ENCODE measurements at regions not wholly inside any gene's neighbourhood (a gene's known extent, or its start where the extent isn't known, plus 50 kb on each side); places are given as distances from the start of the nearest gene placed in this dataset.

DNA sequence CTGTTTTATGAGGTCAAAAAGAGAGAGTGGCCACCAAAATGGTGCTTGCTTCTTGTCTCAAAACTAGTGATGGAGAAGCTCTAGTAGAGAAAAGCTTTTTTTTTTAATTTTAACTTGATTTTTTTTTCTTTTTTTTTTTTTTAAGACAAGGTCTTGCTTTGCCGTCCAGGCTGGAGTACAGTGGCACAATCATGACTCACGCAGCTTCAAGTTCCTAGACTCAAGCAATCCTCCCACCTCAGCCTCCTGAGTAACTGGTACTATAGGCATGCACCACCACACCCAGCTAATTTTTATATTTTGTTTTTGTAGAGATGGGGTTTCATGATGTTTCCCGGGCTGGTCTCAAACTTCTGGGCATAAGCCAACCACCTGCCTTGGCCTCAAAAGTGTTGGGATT is 279.0 kb downstream of the TBC1D4 start (continued):
- TF ChIP-seq, protein P1, sequence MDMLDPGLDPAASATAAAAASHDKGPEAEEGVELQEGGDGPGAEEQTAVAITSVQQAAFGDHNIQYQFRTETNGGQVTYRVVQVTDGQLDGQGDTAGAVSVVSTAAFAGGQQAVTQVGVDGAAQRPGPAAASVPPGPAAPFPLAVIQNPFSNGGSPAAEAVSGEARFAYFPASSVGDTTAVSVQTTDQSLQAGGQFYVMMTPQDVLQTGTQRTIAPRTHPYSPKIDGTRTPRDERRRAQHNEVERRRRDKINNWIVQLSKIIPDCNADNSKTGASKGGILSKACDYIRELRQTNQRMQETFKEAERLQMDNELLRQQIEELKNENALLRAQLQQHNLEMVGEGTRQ (CRISPR knock-in tag; IDR thresholded peaks at IDR 0.05), result no peak
- TF ChIP-seq, protein P2, sequence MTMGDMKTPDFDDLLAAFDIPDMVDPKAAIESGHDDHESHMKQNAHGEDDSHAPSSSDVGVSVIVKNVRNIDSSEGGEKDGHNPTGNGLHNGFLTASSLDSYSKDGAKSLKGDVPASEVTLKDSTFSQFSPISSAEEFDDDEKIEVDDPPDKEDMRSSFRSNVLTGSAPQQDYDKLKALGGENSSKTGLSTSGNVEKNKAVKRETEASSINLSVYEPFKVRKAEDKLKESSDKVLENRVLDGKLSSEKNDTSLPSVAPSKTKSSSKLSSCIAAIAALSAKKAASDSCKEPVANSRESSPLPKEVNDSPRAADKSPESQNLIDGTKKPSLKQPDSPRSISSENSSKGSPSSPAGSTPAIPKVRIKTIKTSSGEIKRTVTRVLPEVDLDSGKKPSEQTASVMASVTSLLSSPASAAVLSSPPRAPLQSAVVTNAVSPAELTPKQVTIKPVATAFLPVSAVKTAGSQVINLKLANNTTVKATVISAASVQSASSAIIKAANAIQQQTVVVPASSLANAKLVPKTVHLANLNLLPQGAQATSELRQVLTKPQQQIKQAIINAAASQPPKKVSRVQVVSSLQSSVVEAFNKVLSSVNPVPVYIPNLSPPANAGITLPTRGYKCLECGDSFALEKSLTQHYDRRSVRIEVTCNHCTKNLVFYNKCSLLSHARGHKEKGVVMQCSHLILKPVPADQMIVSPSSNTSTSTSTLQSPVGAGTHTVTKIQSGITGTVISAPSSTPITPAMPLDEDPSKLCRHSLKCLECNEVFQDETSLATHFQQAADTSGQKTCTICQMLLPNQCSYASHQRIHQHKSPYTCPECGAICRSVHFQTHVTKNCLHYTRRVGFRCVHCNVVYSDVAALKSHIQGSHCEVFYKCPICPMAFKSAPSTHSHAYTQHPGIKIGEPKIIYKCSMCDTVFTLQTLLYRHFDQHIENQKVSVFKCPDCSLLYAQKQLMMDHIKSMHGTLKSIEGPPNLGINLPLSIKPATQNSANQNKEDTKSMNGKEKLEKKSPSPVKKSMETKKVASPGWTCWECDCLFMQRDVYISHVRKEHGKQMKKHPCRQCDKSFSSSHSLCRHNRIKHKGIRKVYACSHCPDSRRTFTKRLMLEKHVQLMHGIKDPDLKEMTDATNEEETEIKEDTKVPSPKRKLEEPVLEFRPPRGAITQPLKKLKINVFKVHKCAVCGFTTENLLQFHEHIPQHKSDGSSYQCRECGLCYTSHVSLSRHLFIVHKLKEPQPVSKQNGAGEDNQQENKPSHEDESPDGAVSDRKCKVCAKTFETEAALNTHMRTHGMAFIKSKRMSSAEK (CRISPR knock-in tag; IDR thresholded peaks at IDR 0.05; ENCODE audit: borderline replicate concordance), result no peak
- TF ChIP-seq, protein P3, sequence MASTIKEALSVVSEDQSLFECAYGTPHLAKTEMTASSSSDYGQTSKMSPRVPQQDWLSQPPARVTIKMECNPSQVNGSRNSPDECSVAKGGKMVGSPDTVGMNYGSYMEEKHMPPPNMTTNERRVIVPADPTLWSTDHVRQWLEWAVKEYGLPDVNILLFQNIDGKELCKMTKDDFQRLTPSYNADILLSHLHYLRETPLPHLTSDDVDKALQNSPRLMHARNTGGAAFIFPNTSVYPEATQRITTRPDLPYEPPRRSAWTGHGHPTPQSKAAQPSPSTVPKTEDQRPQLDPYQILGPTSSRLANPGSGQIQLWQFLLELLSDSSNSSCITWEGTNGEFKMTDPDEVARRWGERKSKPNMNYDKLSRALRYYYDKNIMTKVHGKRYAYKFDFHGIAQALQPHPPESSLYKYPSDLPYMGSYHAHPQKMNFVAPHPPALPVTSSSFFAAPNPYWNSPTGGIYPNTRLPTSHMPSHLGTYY (CRISPR knock-in tag; IDR thresholded peaks at IDR 0.05), result no peak
- TF ChIP-seq TCF7 (CRISPR knock-in tag; IDR thresholded peaks at IDR 0.05; ENCODE audit: low read depth), result no peak
- TF ChIP-seq JUN (CRISPR knock-in tag; IDR thresholded peaks at IDR 0.05), result no peak
- TF ChIP-seq USF1 (CRISPR knock-in tag; IDR thresholded peaks at IDR 0.05), result no peak
- TF ChIP-seq E2F5 (CRISPR knock-in tag; IDR thresholded peaks at IDR 0.05), result no peak
- no peak for TF ChIP-seq NR3C1 (CRISPR knock-in tag; conservative IDR thresholded peaks at IDR 0.05; ENCODE audit: low read depth)

DNA sequence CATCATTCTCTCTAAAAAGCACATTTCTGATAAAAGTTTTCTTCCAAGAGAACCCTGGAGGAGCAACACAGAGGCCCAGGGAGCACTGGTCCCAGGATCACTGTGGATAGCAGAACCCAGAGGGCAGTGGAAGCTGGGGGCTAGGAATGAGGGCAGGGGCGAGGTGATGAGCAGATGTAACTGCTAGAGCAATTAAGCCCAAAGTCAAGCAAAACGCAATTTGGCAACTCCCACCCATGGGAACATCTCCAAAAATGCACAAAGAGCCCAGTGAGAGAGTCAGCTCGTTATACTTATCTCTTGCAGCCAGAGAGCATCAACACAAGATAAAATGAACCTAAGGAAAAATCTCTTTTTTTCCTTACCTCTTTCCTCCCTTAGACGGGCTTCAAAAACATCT is 284.2 kb downstream of the TBC1D4 start:
- H3K4me3 Mint-ChIP-seq, result no peak overlapping the region
- ChIA-PET POLR2A (no interaction called here), CTCF (no interaction called here)
- ATAC-seq (no peak), DNase-seq (ENCODE audit: low spot score) (no peak)
- H3K4me1 Mint-ChIP-seq, result no peaks in the 10 kb centered on the region
- H3K27ac Mint-ChIP-seq, result no peak overlapping the region
- no peaks in the 10 kb centered on the region for H3K27me3 Mint-ChIP-seq (ENCODE audit: low read depth)
- no peaks in the 10 kb centered on the region for H3K9me3 Mint-ChIP-seq
- no peaks in the 10 kb centered on the region for H3K36me3 Mint-ChIP-seq
- TF ChIP-seq FOXK1 (CRISPR knock-in tag; IDR thresholded peaks at IDR 0.05), result no peak
- no peak for TF ChIP-seq E2F4 (CRISPR knock-in tag; IDR thresholded peaks at IDR 0.05; ENCODE audit: borderline replicate concordance, low read depth)
- TF ChIP-seq, protein P4, sequence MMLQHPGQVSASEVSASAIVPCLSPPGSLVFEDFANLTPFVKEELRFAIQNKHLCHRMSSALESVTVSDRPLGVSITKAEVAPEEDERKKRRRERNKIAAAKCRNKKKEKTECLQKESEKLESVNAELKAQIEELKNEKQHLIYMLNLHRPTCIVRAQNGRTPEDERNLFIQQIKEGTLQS (CRISPR knock-in tag; conservative IDR thresholded peaks at IDR 0.05), result no peak
- TF ChIP-seq, protein P5, sequence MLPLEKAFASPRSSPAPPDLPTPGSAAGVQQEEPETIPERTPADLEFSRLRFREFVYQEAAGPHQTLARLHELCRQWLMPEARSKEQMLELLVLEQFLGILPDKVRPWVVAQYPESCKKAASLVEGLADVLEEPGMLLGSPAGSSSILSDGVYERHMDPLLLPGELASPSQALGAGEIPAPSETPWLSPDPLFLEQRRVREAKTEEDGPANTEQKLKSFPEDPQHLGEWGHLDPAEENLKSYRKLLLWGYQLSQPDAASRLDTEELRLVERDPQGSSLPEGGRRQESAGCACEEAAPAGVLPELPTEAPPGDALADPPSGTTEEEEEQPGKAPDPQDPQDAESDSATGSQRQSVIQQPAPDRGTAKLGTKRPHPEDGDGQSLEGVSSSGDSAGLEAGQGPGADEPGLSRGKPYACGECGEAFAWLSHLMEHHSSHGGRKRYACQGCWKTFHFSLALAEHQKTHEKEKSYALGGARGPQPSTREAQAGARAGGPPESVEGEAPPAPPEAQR (CRISPR knock-in tag; IDR thresholded peaks at IDR 0.05), result no peak
- TF ChIP-seq CREM (CRISPR knock-in tag; IDR thresholded peaks at IDR 0.05), result no peak
- no peak for TF ChIP-seq ZMAT4 (CRISPR knock-in tag; IDR thresholded peaks at IDR 0.05)
- TF ChIP-seq ETV6 (CRISPR knock-in tag; IDR thresholded peaks at IDR 0.05), result no peak
- no peak for TF ChIP-seq HMGA2 (CRISPR knock-in tag; IDR thresholded peaks at IDR 0.05)
- no peak for TF ChIP-seq PRRX2 (CRISPR knock-in tag; IDR thresholded peaks at IDR 0.05)
- TF ChIP-seq, protein P6, sequence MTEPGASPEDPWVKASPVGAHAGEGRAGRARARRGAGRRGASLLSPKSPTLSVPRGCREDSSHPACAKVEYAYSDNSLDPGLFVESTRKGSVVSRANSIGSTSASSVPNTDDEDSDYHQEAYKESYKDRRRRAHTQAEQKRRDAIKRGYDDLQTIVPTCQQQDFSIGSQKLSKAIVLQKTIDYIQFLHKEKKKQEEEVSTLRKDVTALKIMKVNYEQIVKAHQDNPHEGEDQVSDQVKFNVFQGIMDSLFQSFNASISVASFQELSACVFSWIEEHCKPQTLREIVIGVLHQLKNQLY (CRISPR knock-in tag; IDR thresholded peaks at IDR 0.05), result no peak
- TF ChIP-seq, protein P1 (CRISPR knock-in tag; IDR thresholded peaks at IDR 0.05), result no peak
- TF ChIP-seq NFYB (CRISPR knock-in tag; conservative IDR thresholded peaks at IDR 0.05; ENCODE audit: low read depth), result no peak
- TF ChIP-seq ZNF423 (CRISPR knock-in tag; IDR thresholded peaks at IDR 0.05), result no peak

Data from WTC11 (cell line).